ENCODE measurements at regions not wholly inside any gene's neighbourhood (a gene's known extent, or its start where the extent isn't known, plus 50 kb on each side); places are given as distances from the start of the nearest gene placed in this dataset.

- Histone ChIP-seq H3K79me2 (ENCODE audit: insufficient read depth, low read length) (no peaks in the 10 kb centered on the region), H2BK20ac (ENCODE audit: low read depth, low read length, poor library complexity, severe bottlenecking) (no peak overlapping the region), H3K27ac (ENCODE audit: insufficient read length, low read depth, low read length) (no peak overlapping the region), H3K4ac (ENCODE audit: low read depth, low read length) (no peak overlapping the region), H3K9ac (ENCODE audit: extremely low read depth, insufficient read length, low read length) (no peak overlapping the region), H2AK5ac (ENCODE audit: insufficient read length, low read length) (no peak overlapping the region), H3K4me2 (ENCODE audit: insufficient read depth, insufficient read length, low read length) (no peak overlapping the region), H3K18ac (ENCODE audit: insufficient read length, low read depth, low read length) (no peak overlapping the region), H4K20me1 (ENCODE audit: control insufficient read depth, insufficient read depth, insufficient read length) (no peaks in the 10 kb centered on the region), H2BK5ac (ENCODE audit: insufficient read length, low read length) (no peak overlapping the region), H3K56ac (ENCODE audit: insufficient read length, low read depth, low read length) (no peak overlapping the region), H4K8ac (replicated peaks; ENCODE audit: insufficient read length, low read depth, low read length) (no peak overlapping the region), H3T11ph (ENCODE audit: low read length) (no peak overlapping the region), H2BK120ac (ENCODE audit: low read depth, low read length, poor library complexity, severe bottlenecking) (no peak overlapping the region), H3K4me1 (ENCODE audit: insufficient read depth, low read length) (no peaks in the 10 kb centered on the region), H4K5ac (ENCODE audit: insufficient read length, low read depth, low read length) (no peak overlapping the region), H3K14ac (ENCODE audit: insufficient read depth, low read length) (no peak overlapping the region), H3K23me2 (ENCODE audit: insufficient read length, low read depth, low read length, poor library complexity, severe bottlenecking) (no peaks in the 10 kb centered on the region), H3K23ac (ENCODE audit: insufficient read length, low read depth, low read length) (no peak overlapping the region), H2BK15ac (ENCODE audit: low read depth, low read length) (no peak overlapping the region), H2BK12ac (ENCODE audit: insufficient read length, low read depth, low read length) (no peak overlapping the region), H3K27me3 (ENCODE audit: insufficient read depth, low read length) (no peaks in the 10 kb centered on the region), H3K9me3 (ENCODE audit: control insufficient read depth, low read depth, low read length) (no peaks in the 10 kb centered on the region), H3K79me1 (ENCODE audit: insufficient read depth, low read depth, low read length, poor library complexity, severe bottlenecking) (no peaks in the 10 kb centered on the region), H2AFZ (ENCODE audit: low read length) (no peak overlapping the region), H4K91ac (ENCODE audit: insufficient read length, low read depth, low read length) (no peak overlapping the region)
- Mint-ChIP-seq H3K4me3 (no peak overlapping the region), H3K4me1 (peaks cover 10 to 13% of the 10 kb centered on the region in 2 experiments), H3K9me3 (no peaks in the 10 kb centered on the region), H3K36me3 (ENCODE audit: insufficient read depth in 1 of 3, low read depth in 3 of 3) (no peaks in the 10 kb centered on the region), H3K27ac (no peak overlapping the region; a peak in 1 of 7 replicates), H3K27me3 (ENCODE audit: low read depth) (no peaks in the 10 kb centered on the region; the same call in none of the 2 replicates)
- no peak for TF ChIP-seq CTCF (conservative IDR thresholded peaks at IDR 0.05)
- WGBS (ENCODE audit: extremely low coverage, insufficient read length, low lambda C conversion rate), result no CpG with 5 or more reads among the region's 5 CpGs
- DNase-seq, result no peak
These were observed 730.0 kb upstream of the ADAMTS16 start for GRCh38 chr5:4410151-4410550.

Data from H9 (cell line).